NCI-H345 treated with DMSO at 0.1 percent for 48 hours (cell line): ENCODE measurements at regions not wholly inside any gene's neighbourhood (a gene's known extent, or its start where the extent isn't known, plus 50 kb on each side); places are given as distances from the start of the nearest gene placed in this dataset.

Source experiments
- DNase-seq: peaks from one replicate; lab custom pipeline; 2025; ENCODE audit not compliant: unreplicated experiment; lab: John Stamatoyannopoulos, UW

DNA sequence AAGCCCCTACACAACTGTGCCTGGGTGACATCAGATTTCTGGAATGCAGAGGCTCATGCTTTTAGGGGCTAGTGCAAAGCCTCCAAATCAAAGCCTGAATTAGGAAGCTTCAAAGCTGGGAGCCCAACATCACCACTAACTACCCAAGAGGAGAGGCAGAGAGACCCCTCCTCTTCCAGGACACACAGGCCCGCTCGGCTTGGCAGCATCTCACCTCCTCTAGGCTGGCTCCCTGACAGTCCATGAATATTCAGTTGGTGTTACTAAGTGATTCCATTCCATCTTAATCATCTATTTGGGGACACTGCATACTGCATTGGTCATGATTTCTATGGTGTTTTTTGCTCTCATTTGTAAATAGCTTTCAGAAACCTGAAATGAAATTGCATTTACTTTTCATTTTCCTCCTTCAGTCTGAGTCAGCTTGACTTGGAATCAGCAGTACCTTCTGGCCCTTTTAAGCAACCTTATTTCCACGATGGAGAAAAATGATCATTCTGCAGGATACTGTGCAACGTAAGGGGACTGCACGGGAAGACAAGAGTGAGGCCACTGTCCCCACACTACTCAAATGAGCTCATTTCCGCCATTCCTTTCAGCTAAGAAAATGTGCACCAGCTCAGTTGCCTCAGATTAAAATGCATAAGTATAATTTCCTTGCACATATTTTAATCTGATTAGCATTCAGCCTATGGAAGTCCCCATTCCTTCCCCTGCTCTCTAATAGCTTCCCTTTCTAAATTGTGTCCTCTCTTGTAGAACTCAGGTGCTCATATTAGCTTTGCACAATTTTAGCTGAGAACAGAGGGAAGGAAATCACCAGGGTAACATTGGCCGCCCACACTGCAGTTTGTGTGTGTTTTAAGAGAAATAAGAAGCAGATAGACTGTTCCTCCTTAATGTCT lies 219.9 kb downstream of the RFC3 start:
- DNase-seq: no peak

GRCh38 chr13:34038541-34039068 lies 220.7 kb downstream of the RFC3 start:
- no peak for DNase-seq

DNA sequence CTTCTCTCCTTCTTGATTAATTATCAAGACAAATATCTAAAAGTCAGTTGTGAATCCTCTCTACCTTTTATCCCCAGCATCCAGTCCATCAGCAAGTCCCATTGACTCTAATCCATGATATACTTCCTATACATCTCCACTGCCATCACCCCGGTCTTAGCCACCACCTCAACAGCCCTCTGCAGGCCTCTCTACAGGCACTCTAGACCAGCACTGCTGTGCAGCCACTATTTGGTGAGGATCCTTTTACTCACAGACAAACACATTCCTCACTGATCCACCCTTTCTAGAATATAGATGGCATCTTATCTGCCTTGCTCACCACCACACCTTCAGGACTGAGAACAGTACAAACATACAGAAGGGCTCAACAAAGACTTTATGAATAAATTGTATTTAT lies 221.7 kb downstream of the RFC3 start:
- DNase-seq: no peak

DNA sequence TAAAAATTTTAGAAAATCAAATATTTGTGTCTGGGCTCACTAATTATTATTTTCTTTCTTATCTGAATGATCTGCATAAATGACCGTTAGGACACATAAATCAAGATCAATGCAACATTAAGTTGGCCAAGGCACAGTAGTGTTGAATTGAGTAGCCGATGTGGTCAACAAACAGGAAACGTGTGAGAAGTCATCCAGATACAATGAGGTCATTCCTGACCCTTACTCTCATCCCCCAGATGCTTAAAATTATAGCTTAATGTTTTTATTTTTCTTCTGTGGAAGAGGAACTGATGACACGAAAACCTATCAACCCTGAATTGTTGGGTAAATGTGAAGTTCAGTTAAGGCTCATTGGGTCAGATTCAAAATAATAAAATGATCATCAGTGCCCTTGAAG lies 222.9 kb downstream of the RFC3 start:
- DNase-seq: no peak

DNA sequence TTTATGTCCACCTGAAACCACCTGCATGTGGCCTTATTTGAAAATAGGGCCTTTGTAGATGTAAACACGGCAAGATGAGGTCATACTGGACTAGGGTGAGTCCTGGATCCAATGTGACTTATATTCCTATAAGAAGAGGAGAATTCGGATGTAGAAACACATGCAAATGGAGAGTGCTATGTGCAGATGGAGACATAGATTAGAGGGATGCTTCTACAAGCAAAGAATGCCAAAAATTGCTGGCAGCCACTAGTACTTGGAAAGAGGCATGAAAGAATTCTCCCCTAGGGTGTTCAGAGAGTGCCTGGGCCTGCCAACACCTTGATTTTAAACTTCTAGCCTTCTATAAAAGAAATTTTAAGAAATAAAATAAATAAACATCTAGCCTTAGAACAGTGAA lies 226.1 kb downstream of the RFC3 start:
- no peak for DNase-seq

DNA sequence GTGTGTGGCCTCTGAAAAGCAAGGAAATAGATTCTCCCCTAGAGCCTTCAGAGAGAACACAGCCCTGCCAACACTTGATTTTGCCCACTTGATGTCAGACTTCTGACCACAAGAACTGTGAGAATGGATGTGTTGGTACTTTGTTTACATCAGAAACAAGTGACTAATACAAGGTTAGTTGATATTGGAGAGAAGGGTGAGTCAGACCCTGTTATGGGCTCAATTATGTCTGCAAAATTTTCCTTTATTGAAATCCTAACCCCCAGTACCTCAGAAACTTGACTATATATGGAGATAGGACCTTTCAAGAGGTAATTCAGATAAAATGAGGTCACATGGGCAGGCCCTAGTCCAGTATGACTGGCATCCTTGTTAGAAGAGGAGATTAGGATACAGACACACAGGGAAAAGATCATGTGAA lies 226.7 kb downstream of the RFC3 start:
- DNase-seq: no peak

GRCh38 chr13:34046457-34046856 lies 228.5 kb downstream of the RFC3 start:
- DNase-seq: no peak

DNA sequence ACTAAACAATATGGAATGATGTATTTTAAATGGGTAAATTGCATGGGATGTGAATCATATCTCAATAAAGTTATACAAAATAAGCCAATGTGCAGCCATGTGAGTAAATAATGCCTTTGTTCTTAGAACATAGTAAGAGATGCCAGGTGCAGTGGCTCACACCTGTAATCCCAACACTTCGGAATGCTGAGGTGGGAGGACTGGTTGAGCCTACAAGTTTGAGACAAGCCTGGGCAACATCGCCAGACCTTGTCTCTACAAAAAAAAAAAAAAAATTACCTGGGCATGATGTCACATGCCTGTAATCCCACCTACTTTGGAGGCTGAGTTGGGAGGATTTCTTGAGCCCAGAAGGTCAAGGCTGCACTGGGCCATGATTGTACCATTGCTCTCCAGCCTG lies 230.7 kb downstream of the RFC3 start:
- DNase-seq: no peak

DNA sequence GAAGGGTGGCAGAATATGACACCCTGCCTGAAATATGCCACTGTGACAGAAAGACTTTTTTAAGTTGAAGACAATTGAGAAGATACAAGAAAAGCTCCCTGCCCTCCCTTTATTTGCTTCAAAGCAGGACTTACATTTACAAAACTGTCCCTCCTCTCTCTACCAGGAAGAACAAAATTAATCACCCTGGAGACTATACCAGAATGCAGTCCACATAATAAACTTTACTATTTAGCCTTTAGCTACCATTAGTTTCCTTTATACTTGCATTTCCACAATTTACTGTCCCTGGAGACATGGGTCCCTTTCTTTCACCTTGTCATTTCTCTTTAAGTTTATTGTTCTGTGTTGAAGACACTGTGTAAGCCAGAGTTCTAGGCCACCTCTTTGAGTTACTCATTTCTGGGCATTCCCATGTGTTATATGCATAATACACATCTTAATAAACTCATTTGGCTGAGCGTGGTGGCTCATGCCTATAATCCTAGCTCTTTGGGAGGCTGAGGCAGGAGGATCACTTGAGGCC lies 238.8 kb downstream of the RFC3 start:
- DNase-seq: no peak

DNA sequence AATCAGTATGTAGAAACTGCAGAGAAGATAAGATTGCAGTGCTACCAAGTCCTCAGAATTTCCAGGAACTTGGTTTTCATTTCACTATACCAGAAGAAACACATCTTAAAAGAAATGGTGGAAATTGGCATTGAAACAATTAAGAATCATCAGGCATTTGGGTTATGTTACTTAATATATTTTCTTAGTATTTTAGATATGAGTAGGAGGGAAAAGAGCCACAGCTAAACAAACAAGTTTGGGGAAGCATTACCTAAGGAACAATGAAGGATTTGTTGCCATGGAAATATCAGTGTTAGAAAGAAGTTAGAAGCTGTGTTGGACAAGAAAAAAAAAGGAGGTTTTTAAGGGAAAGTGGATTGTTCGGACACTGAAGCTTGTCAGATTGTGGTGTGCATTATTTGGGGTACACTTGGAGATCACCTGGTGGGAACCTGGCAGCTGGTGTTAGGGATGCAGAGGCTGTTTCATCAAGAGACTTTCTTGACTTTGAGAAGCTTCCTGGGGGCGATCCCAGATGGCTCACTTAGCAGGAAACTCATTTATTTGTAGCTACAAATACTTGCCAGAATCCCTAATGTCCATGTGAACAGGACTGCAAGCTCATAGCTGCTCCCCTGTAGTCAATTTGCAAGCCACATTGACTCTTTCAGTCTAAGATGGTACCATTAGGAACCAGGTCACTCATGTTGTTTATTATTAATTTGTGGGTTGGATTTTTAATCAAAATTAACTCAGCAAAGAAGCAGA lies 246.7 kb downstream of the RFC3 start:
- DNase-seq: no peak

- DNase-seq: no peak
Measured at GRCh38 chr13:34065928-34066327, 248.0 kb downstream of the RFC3 start.

- DNase-seq: no peak
Measured at GRCh38 chr13:34066344-34066743, 248.4 kb downstream of the RFC3 start.

GRCh38 chr13:34070006-34070405 lies 252.1 kb downstream of the RFC3 start:
- DNase-seq: no peak

- no peak for DNase-seq
Measured at GRCh38 chr13:34070544-34071303, 252.8 kb downstream of the RFC3 start.

GRCh38 chr13:34076319-34076718 lies 258.4 kb downstream of the RFC3 start:
- no peak for DNase-seq

GRCh38 chr13:34076943-34077703 lies 259.2 kb downstream of the RFC3 start:
- peak; percentile 13 for DNase-seq

DNA sequence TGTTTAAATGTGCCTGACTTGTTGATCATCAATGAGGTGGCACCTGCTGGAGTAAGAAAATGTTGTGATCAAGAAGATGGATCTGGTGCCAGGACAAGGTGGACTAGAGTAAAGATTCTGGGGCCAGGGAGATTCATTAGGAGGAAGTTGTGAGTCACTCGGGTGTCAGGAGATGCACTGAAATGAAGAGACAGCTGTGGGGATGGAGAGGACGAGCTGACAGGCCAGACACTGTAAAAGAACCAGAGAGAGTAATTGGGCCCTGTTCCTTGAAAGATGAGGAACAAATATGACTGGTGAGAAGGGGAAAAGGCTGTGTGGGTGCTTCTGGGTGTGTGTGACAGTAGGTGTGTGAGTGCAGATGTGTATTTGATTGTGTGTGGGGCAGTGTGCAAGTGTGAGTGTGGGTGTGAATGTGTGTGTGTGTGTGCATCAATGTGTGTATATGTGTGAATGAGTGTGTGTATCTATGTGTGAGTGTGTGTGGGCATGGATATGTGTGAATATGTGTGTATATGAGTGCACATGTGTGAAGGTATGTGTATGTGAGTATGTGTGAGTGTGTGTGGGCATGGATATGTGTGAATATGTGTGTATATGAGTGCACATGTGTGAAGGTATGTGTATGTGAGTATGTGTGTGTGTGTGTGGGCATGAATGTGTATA lies 260.5 kb downstream of the RFC3 start:
- DNase-seq: no peak

DNA sequence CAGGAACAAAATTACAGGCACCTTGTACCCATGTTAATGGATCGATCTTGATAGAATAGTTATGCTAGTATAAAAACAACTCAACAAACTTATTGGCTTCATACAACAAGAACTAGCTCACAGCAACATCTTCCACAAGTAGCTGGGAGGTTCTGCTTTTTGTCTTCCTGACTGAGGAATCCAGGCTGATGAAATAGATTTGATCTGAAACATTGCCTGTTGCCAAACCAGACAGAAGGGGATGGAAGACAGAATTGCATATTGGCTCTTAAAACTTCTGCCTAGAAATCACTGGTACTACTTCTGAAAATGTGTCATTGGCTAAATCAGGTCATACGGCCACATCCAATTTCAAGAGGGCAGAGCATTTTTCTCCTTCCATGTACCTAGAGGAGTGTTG lies 267.3 kb downstream of the RFC3 start:
- DNase-seq: no peak

DNA sequence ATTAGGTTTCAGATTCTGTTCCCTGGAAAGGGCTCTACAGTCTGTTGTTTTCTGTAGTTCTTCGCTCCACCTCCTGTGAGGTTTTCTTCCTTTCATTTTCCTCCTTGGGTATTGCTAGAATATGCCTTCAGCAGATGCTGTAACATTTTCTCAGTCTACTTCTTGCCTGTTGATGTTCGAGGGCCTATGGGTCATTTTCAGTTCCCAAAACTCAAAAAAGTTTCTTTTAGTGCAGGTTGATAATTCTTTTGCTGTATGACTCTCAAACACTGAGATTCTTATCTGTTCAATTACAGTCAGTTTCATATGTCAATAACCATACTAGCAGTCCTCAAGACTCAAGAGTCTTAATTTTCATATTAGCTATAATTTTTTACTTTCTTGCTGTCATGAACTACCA lies 268.3 kb downstream of the RFC3 start:
- DNase-seq: no peak

DNA sequence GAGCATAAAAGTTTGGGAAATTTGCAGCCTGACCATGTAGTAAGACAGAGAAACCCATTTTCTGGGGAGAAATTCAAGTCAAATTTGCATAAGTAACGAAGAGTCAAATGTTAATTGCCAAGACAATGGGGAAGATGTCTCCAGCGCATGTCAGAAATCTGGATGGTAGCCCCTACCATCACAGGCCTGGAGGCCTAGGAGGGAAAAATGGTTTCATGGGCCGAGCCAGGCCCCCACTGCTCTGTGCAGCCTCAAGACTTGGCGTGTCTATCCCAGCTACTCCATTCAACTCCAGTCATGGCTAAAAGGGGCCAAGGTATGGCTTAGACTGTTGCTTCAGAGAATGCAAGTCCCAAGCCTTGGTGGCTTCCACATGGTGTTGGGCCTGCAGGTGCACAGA lies 269.8 kb downstream of the RFC3 start:
- no peak for DNase-seq
